H1 (cell line): ENCODE measurements at regions not wholly inside any gene's neighbourhood (a gene's known extent, or its start where the extent isn't known, plus 50 kb on each side); places are given as distances from the start of the nearest gene placed in this dataset.

Experiments
- SP1 ChIP-seq: IDR thresholded peaks from 2 replicates; pipeline ENCODE4 v1.6.1; 2011; ENCODE audit warnings: low read depth, low read length
- TAF1 ChIP-seq: IDR thresholded peaks from 2 replicates; pipeline ENCODE4 v1.6.1; 2011; ENCODE audit warnings: mild to moderate bottlenecking, low read depth, low read length
- ZNF274 ChIP-seq: IDR thresholded peaks from 2 replicates; pipeline ENCODE4 v1.7.0; 2012; ENCODE audit warnings: low read length, borderline replicate concordance; ENCODE audit errors: extremely low read depth
- TF ChIP-seq, protein P1 (sequence below): IDR thresholded peaks from 2 replicates; pipeline ENCODE4 v1.6.1; 2012; ENCODE audit warnings: low read length, inconsistent platforms

DNA sequence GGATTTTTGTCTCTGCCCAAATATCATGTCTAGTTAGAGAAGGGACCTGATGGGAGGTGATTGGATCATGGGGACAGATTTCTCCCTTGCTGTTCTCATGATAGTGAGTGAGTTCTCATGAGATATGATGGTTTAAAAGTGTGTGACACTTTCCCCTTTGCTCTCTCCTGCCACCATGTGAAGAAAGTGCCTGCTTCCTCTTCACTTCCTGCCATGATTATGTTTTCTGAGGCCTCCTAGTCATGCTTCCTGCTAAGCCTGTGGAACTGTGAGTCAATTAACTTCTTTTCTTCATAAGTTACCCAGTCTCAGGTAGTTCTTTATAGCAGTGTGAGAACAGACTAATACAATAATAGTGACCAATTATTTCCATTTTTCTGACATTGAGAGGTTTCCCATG is 167.3 kb upstream of the CYRIA start (continued):
- TF ChIP-seq, protein P1, sequence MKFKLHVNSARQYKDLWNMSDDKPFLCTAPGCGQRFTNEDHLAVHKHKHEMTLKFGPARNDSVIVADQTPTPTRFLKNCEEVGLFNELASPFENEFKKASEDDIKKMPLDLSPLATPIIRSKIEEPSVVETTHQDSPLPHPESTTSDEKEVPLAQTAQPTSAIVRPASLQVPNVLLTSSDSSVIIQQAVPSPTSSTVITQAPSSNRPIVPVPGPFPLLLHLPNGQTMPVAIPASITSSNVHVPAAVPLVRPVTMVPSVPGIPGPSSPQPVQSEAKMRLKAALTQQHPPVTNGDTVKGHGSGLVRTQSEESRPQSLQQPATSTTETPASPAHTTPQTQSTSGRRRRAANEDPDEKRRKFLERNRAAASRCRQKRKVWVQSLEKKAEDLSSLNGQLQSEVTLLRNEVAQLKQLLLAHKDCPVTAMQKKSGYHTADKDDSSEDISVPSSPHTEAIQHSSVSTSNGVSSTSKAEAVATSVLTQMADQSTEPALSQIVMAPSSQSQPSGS: no peak
- no peak for TF ChIP-seq TAF1
- TF ChIP-seq ZNF274: no peak
- no peak for TF ChIP-seq SP1
